ENCODE measurements at regions not wholly inside any gene's neighbourhood (a gene's known extent, or its start where the extent isn't known, plus 50 kb on each side); places are given as distances from the start of the nearest gene placed in this dataset.
A peak's percentile ranks its signal among the peaks of the same experiment; 100 is the strongest.
"Not testable (repeated sequence)": the region's sequence is repeated elsewhere in the genome, so short reads cannot be mapped to it uniquely, and the experiment has no call there.

- DNase-seq, result no peak
These were observed 140.2 kb downstream of the NUFIP1 start for GRCh38 chr13:44848920-44849676.

- DNase-seq, result not testable (repeated sequence)
These were observed 143.8 kb downstream of the NUFIP1 start for GRCh38 chr13:44845281-44846058.

- DNase-seq, result no peak
These were observed 144.5 kb downstream of the NUFIP1 start for GRCh38 chr13:44844786-44845185.

- no peak for DNase-seq
These were observed 145.9 kb downstream of the NUFIP1 start for GRCh38 chr13:44843403-44843802.

- no peak for DNase-seq
These were observed 147.1 kb downstream of the NUFIP1 start for GRCh38 chr13:44842158-44842557.

- DNase-seq, result no peak
These were observed 149.1 kb downstream of the NUFIP1 start for GRCh38 chr13:44840131-44840530.

- no peak for DNase-seq
These were observed 152.0 kb downstream of the NUFIP1 start for GRCh38 chr13:44837250-44837649.

GRCh38 chr13:44834404-44834803 is 154.9 kb downstream of the NUFIP1 start:
- peak; percentile 36 for DNase-seq

GRCh38 chr13:44833626-44834025 is 155.6 kb downstream of the NUFIP1 start:
- no peak for DNase-seq

- no peak for DNase-seq
These were observed 156.1 kb downstream of the NUFIP1 start for GRCh38 chr13:44833139-44833538.

GRCh38 chr13:44826591-44827350 is 162.5 kb downstream of the NUFIP1 start:
- DNase-seq, result no peak

- DNase-seq, result no peak
These were observed 163.3 kb downstream of the NUFIP1 start for GRCh38 chr13:44825953-44826352.

GRCh38 chr13:44823555-44823954 is 165.7 kb downstream of the NUFIP1 start:
- DNase-seq, result not testable (repeated sequence)

GRCh38 chr13:44822291-44822690 is 167.0 kb downstream of the NUFIP1 start:
- DNase-seq, result no peak

- no peak for DNase-seq
These were observed 169.5 kb downstream of the NUFIP1 start for GRCh38 chr13:44819772-44820171.

- DNase-seq, result no peak
These were observed 170.0 kb downstream of the NUFIP1 start for GRCh38 chr13:44819245-44819644.

GRCh38 chr13:44818428-44818827 is 170.8 kb downstream of the NUFIP1 start:
- peak; percentile 71 for DNase-seq

- no peak for DNase-seq
These were observed 171.3 kb downstream of the NUFIP1 start for GRCh38 chr13:44818016-44818415.

- DNase-seq, result no peak
These were observed 172.1 kb downstream of the NUFIP1 start for GRCh38 chr13:44817131-44817671.

GRCh38 chr13:44816701-44817100 is 172.6 kb downstream of the NUFIP1 start:
- DNase-seq, result no peak

- peak; percentile 13 for DNase-seq
These were observed 173.6 kb downstream of the NUFIP1 start for GRCh38 chr13:44815623-44816022.

- no peak for DNase-seq
These were observed 174.4 kb downstream of the NUFIP1 start for GRCh38 chr13:44814836-44815235.

- no peak for DNase-seq
These were observed 175.1 kb downstream of the NUFIP1 start for GRCh38 chr13:44814161-44814560.

Measured in NCI-H82 (cell line).